ENCODE measurements at regions not wholly inside any gene's neighbourhood (a gene's known extent, or its start where the extent isn't known, plus 50 kb on each side); places are given as distances from the start of the nearest gene placed in this dataset.

DNA sequence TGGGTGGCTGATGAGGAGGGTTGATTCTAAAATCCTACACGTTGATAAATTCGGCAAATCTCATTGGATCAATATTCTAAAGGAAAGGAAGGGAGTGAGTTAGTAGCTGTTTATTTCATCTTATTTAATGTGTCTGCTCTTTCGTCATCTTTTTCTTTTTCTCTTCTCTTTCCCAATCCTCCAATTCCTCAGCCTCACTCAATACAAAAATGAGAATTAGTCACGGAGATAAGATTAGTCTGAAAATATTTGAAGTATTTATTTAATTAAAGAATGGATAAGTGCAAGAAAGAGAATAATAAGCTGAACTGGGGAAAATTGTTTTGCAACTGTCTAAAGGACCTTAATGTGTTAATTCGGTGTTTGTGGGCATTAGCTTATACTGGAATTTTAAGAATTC lies 1095.1 kb downstream of the DTWD2 start:
- TF ChIP-seq ZNF274 (IDR thresholded peaks at IDR 0.05; ENCODE audit: low read depth, low read length) (no peak), YY1 (IDR thresholded peaks at IDR 0.05; ENCODE audit: insufficient read depth, insufficient read length) (no peak), SUZ12 (IDR thresholded peaks at IDR 0.05; ENCODE audit: extremely low read depth, insufficient read depth, insufficient read length) (no peak)

Data from NT2/D1 (cell line).